ENCODE measurements at regions not wholly inside any gene's neighbourhood (a gene's known extent, or its start where the extent isn't known, plus 50 kb on each side); places are given as distances from the start of the nearest gene placed in this dataset.

DNA sequence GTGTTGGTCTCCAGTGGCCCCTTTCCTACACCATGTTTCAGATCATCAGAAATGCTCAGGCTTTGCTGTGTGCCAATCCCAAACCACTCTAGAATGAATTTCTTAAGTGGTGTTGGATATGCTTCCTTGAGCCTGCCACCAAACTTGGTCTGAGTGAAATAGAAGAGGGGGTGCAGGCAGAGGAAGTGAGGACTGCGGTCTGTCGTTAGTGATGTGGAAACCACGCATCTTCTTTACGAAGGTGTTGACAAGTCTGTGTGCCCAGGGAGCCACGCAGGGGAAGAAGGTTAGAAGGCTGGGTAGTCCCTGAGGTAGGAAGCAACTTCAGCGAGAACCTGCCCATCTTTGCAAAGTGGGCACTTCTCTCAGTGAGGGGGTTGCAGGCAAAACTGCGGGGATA lies 187.4 kb upstream of the NAV2 start:
- peaks cover 3% of the 10 kb centered on the region for H3K27me3 ChIP-seq (replicated peaks)
- no peak for DNase-seq
- no peak overlapping the region for H3K27ac ChIP-seq
- TF ChIP-seq, protein P1, sequence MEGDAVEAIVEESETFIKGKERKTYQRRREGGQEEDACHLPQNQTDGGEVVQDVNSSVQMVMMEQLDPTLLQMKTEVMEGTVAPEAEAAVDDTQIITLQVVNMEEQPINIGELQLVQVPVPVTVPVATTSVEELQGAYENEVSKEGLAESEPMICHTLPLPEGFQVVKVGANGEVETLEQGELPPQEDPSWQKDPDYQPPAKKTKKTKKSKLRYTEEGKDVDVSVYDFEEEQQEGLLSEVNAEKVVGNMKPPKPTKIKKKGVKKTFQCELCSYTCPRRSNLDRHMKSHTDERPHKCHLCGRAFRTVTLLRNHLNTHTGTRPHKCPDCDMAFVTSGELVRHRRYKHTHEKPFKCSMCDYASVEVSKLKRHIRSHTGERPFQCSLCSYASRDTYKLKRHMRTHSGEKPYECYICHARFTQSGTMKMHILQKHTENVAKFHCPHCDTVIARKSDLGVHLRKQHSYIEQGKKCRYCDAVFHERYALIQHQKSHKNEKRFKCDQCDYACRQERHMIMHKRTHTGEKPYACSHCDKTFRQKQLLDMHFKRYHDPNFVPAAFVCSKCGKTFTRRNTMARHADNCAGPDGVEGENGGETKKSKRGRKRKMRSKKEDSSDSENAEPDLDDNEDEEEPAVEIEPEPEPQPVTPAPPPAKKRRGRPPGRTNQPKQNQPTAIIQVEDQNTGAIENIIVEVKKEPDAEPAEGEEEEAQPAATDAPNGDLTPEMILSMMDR (IDR thresholded peaks at IDR 0.05; ENCODE audit: low read depth, low read length, missing control alignments), result no peak
- H3K4me3 ChIP-seq (ENCODE audit: low read depth, low read length), result no peak overlapping the region
- no peaks in the 10 kb centered on the region for H3K36me3 ChIP-seq (replicated peaks)
- in situ Hi-C loops (cut with HindIII; ENCODE audit: low pct_ligation_motif_present, low sequenced_read_pairs), result no loop called here

DNA sequence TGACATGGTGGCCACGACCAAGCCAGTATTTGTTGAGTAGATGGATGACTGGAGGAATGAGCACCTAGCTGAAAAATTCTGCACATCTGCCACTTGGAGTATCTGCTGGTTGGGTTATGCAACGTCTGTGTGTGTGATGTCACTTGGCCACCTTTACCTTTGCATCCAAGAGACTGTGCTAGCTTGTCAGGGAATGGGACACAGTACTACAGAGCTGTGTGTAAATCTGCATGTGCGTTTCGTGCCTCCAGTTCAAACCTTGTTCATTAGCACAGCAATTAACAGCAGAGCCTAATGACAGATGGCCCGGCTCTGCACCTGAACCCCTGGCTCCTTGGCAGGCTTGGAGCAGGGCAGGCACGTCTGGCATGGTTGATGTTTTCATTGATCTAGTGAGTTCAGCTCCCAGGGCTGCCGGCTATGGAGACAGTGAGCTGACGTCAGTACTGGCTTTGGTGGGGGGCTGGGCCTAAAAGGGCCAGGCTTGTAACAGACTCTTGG lies 188.4 kb upstream of the NAV2 start:
- Histone ChIP-seq H3K27me3 (replicated peaks) (peaks cover 3% of the 10 kb centered on the region), H3K27ac (no peak overlapping the region), H3K36me3 (replicated peaks) (no peaks in the 10 kb centered on the region), H3K4me3 (ENCODE audit: low read depth, low read length) (no peak overlapping the region)
- DNase-seq, result peak; percentile 1
- in situ Hi-C loops (cut with HindIII; ENCODE audit: low pct_ligation_motif_present, low sequenced_read_pairs), result loop anchor here (25.0 kb wide), 1 partner anchor 212 kb away; no protein-coding TSS in a partner anchor
- TF ChIP-seq, protein P1 (IDR thresholded peaks at IDR 0.05; ENCODE audit: low read depth, low read length, missing control alignments), result no peak

DNA sequence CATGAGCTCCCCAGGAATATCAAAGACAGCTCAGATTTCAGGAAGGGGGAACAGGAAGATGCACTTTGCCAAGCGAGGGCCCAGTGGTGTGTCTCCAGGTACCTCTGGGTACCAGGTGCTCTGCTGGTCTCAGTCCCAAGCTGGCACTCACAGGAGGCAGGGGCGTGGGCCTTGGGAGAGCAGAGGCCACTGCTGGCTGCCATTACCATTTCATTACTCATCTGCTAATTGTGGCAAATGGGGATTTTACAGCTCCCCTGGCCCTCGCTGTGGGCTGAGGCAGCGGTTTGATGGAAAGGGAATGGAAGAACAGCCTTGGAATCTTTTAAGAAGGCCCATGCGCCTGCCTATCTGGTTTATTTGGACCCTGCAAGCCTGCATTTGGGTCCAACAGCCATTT lies 192.0 kb upstream of the NAV2 start:
- H3K36me3 ChIP-seq (replicated peaks), result no peaks in the 10 kb centered on the region
- TF ChIP-seq, protein P1 (IDR thresholded peaks at IDR 0.05; ENCODE audit: low read depth, low read length, missing control alignments), result no peak
- no peak for DNase-seq
- H3K27me3 ChIP-seq (replicated peaks), result peaks cover 6% of the 10 kb centered on the region
- H3K27ac ChIP-seq, result no peak overlapping the region
- in situ Hi-C loops (cut with HindIII; ENCODE audit: low pct_ligation_motif_present, low sequenced_read_pairs), result loop anchor here (25.0 kb wide), 1 partner anchor 208 kb away; no protein-coding TSS in a partner anchor
- no peak overlapping the region for H3K4me3 ChIP-seq (ENCODE audit: low read depth, low read length)

DNA sequence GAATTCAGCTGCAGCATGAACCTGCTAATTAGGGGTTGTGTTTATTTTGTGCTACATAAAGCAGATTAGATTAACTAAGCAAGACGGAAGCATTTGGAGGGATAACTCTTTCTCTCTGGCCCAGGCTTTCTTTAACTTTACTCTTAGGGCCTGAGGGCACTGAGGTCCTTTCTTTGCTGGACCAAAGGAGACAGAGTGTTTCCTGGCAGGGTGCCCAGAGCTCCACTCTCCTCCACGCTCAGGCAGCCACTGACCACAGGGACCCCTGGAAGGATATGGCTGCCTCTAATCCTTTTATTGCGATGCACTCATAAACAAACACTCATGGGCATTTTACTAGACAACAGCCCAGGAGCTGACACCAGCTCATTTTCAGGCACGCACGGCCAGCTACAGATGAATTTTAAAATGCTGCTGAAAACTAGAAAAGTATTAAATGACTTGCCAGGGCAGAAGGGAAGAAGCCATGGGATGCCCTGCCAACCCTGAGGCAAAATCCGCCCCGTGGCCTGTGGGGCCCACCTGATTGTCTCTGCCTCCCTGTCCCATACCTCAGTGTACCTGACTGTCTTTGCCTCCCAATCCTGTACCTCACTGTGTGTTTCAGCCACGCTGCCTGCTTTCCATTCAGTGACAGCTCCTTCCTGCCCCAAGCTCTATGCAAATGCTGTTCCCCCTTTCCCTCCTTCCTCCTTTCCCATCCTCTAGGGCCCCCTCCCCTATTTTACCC lies 192.6 kb upstream of the NAV2 start:
- no peak for DNase-seq
- Histone ChIP-seq H3K36me3 (replicated peaks) (no peaks in the 10 kb centered on the region), H3K27ac (no peak overlapping the region), H3K27me3 (replicated peaks) (peaks cover 9% of the 10 kb centered on the region), H3K4me3 (ENCODE audit: low read depth, low read length) (no peak overlapping the region)
- TF ChIP-seq, protein P1 (IDR thresholded peaks at IDR 0.05; ENCODE audit: low read depth, low read length, missing control alignments), result no peak
- in situ Hi-C loops (cut with HindIII; ENCODE audit: low pct_ligation_motif_present, low sequenced_read_pairs), result loop anchor here (25.0 kb wide), 1 partner anchor 208 kb away; no protein-coding TSS in a partner anchor

DNA sequence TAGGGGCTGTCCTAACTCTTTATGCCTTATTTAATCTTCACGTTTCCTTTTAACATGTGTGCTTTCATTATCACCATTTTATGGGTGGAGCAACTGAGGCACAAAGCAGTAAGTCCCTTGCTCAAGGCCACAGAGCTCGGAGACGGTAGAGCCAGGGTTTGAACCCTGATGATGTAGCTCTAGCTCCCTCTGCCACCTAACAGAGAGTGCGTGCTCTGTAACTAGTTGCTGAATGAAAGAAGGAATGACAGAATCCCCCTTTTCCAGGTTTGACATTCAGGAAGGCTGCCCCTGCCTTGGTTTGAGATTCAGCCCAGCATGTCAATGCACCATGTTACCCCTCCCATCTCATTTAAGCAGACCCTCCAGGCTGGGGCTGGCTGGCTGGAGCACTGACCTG lies 193.3 kb upstream of the NAV2 start:
- no peaks in the 10 kb centered on the region for H3K36me3 ChIP-seq (replicated peaks)
- H3K4me3 ChIP-seq (ENCODE audit: low read depth, low read length), result no peak overlapping the region
- H3K27me3 ChIP-seq (replicated peaks), result peaks cover 11% of the 10 kb centered on the region

More for the DNA sequence above, 193.3 kb upstream of the NAV2 start:
- in situ Hi-C loops (cut with HindIII; ENCODE audit: low pct_ligation_motif_present, low sequenced_read_pairs), result loop anchor here (25.0 kb wide), 1 partner anchor 207 kb away; no protein-coding TSS in a partner anchor
- H3K27ac ChIP-seq, result no peak overlapping the region
- TF ChIP-seq, protein P1 (IDR thresholded peaks at IDR 0.05; ENCODE audit: low read depth, low read length, missing control alignments), result no peak
- no peak for DNase-seq

All from brain microvascular endothelial cell (primary cell).